ENCODE measurements at regions not wholly inside any gene's neighbourhood (a gene's known extent, or its start where the extent isn't known, plus 50 kb on each side); places are given as distances from the start of the nearest gene placed in this dataset.

- Histone ChIP-seq H3K9me3 (ENCODE audit: control insufficient read depth, low read length) (no peaks in the 10 kb centered on the region), H3K27ac (ENCODE audit: insufficient read depth, low read length, poor library complexity, severe bottlenecking) (no peak overlapping the region), H3K36me3 (ENCODE audit: control insufficient read depth, insufficient read depth, low read length) (no peaks in the 10 kb centered on the region), H3K4me3 (ENCODE audit: insufficient read depth, low read depth, low read length, poor library complexity, severe bottlenecking) (no peak overlapping the region), H3K4me1 (ENCODE audit: control insufficient read depth, insufficient read depth, low read length, poor library complexity, severe bottlenecking) (no peaks in the 10 kb centered on the region), H3K27me3 (replicated peaks; ENCODE audit: control insufficient read depth, insufficient read depth, low read length, poor library complexity, severe bottlenecking) (no peaks in the 10 kb centered on the region)
- DNase-seq = no peak
Measured at GRCh38 chr12:127205781-127206555, 1061.0 kb upstream of the TMEM132C start.

GRCh38 chr12:127209318-127209717 lies 1057.7 kb upstream of the TMEM132C start:
- H3K27ac ChIP-seq (ENCODE audit: insufficient read depth, low read length, poor library complexity, severe bottlenecking) = no peak overlapping the region
- H3K36me3 ChIP-seq (ENCODE audit: control insufficient read depth, insufficient read depth, low read length) = no peaks in the 10 kb centered on the region
- no peaks in the 10 kb centered on the region for H3K4me1 ChIP-seq (ENCODE audit: control insufficient read depth, insufficient read depth, low read length, poor library complexity, severe bottlenecking)
- no peak for DNase-seq
- no peaks in the 10 kb centered on the region for H3K27me3 ChIP-seq (replicated peaks; ENCODE audit: control insufficient read depth, insufficient read depth, low read length, poor library complexity, severe bottlenecking)
- no peaks in the 10 kb centered on the region for H3K9me3 ChIP-seq (ENCODE audit: control insufficient read depth, low read length)
- H3K4me3 ChIP-seq (ENCODE audit: insufficient read depth, low read depth, low read length, poor library complexity, severe bottlenecking) = no peak overlapping the region

GRCh38 chr12:127214186-127214585 lies 1052.8 kb upstream of the TMEM132C start:
- Histone ChIP-seq H3K4me1 (ENCODE audit: control insufficient read depth, insufficient read depth, low read length, poor library complexity, severe bottlenecking) (no peaks in the 10 kb centered on the region), H3K27me3 (replicated peaks; ENCODE audit: control insufficient read depth, insufficient read depth, low read length, poor library complexity, severe bottlenecking) (no peaks in the 10 kb centered on the region), H3K36me3 (ENCODE audit: control insufficient read depth, insufficient read depth, low read length) (no peaks in the 10 kb centered on the region), H3K9me3 (ENCODE audit: control insufficient read depth, low read length) (no peaks in the 10 kb centered on the region), H3K27ac (ENCODE audit: insufficient read depth, low read length, poor library complexity, severe bottlenecking) (no peak overlapping the region), H3K4me3 (ENCODE audit: insufficient read depth, low read depth, low read length, poor library complexity, severe bottlenecking) (no peak overlapping the region)
- DNase-seq = no peak

- no peaks in the 10 kb centered on the region for H3K4me1 ChIP-seq (ENCODE audit: control insufficient read depth, insufficient read depth, low read length, poor library complexity, severe bottlenecking)
- H3K27me3 ChIP-seq (replicated peaks; ENCODE audit: control insufficient read depth, insufficient read depth, low read length, poor library complexity, severe bottlenecking) = no peaks in the 10 kb centered on the region
- no peak overlapping the region for H3K4me3 ChIP-seq (ENCODE audit: insufficient read depth, low read depth, low read length, poor library complexity, severe bottlenecking)
- no peak for DNase-seq
- H3K36me3 ChIP-seq (ENCODE audit: control insufficient read depth, insufficient read depth, low read length) = no peaks in the 10 kb centered on the region
- no peaks in the 10 kb centered on the region for H3K9me3 ChIP-seq (ENCODE audit: control insufficient read depth, low read length)
- H3K27ac ChIP-seq (ENCODE audit: insufficient read depth, low read length, poor library complexity, severe bottlenecking) = no peak overlapping the region
Measured at GRCh38 chr12:127223011-127223410, 1044.0 kb upstream of the TMEM132C start.

GRCh38 chr12:127223731-127224130 lies 1043.2 kb upstream of the TMEM132C start:
- no peaks in the 10 kb centered on the region for H3K27me3 ChIP-seq (replicated peaks; ENCODE audit: control insufficient read depth, insufficient read depth, low read length, poor library complexity, severe bottlenecking)
- no peak overlapping the region for H3K27ac ChIP-seq (ENCODE audit: insufficient read depth, low read length, poor library complexity, severe bottlenecking)
- no peaks in the 10 kb centered on the region for H3K9me3 ChIP-seq (ENCODE audit: control insufficient read depth, low read length)
- no peaks in the 10 kb centered on the region for H3K4me1 ChIP-seq (ENCODE audit: control insufficient read depth, insufficient read depth, low read length, poor library complexity, severe bottlenecking)
- no peak for DNase-seq
- H3K4me3 ChIP-seq (ENCODE audit: insufficient read depth, low read depth, low read length, poor library complexity, severe bottlenecking) = no peak overlapping the region
- no peaks in the 10 kb centered on the region for H3K36me3 ChIP-seq (ENCODE audit: control insufficient read depth, insufficient read depth, low read length)

GRCh38 chr12:127230843-127231260 lies 1036.1 kb upstream of the TMEM132C start:
- H3K27ac ChIP-seq (ENCODE audit: insufficient read depth, low read length, poor library complexity, severe bottlenecking) = no peak overlapping the region
- no peak overlapping the region for H3K4me3 ChIP-seq (ENCODE audit: insufficient read depth, low read depth, low read length, poor library complexity, severe bottlenecking)
- H3K9me3 ChIP-seq (ENCODE audit: control insufficient read depth, low read length) = no peaks in the 10 kb centered on the region
- H3K27me3 ChIP-seq (replicated peaks; ENCODE audit: control insufficient read depth, insufficient read depth, low read length, poor library complexity, severe bottlenecking) = no peaks in the 10 kb centered on the region
- H3K4me1 ChIP-seq (ENCODE audit: control insufficient read depth, insufficient read depth, low read length, poor library complexity, severe bottlenecking) = no peaks in the 10 kb centered on the region
- no peak for DNase-seq
- no peaks in the 10 kb centered on the region for H3K36me3 ChIP-seq (ENCODE audit: control insufficient read depth, insufficient read depth, low read length)

- no peaks in the 10 kb centered on the region for H3K36me3 ChIP-seq (ENCODE audit: control insufficient read depth, insufficient read depth, low read length)
- H3K27ac ChIP-seq (ENCODE audit: insufficient read depth, low read length, poor library complexity, severe bottlenecking) = no peak overlapping the region
- no peak for DNase-seq
Measured at GRCh38 chr12:127231371-127231770, 1035.6 kb upstream of the TMEM132C start.

GRCh38 chr12:127233016-127233415 lies 1034.0 kb upstream of the TMEM132C start:
- no peak overlapping the region for H3K27ac ChIP-seq (ENCODE audit: insufficient read depth, low read length, poor library complexity, severe bottlenecking)
- no peaks in the 10 kb centered on the region for H3K4me1 ChIP-seq (ENCODE audit: control insufficient read depth, insufficient read depth, low read length, poor library complexity, severe bottlenecking)
- H3K4me3 ChIP-seq (ENCODE audit: insufficient read depth, low read depth, low read length, poor library complexity, severe bottlenecking) = no peak overlapping the region
- no peaks in the 10 kb centered on the region for H3K36me3 ChIP-seq (ENCODE audit: control insufficient read depth, insufficient read depth, low read length)
- no peak for DNase-seq
- H3K27me3 ChIP-seq (replicated peaks; ENCODE audit: control insufficient read depth, insufficient read depth, low read length, poor library complexity, severe bottlenecking) = no peaks in the 10 kb centered on the region
- H3K9me3 ChIP-seq (ENCODE audit: control insufficient read depth, low read length) = no peaks in the 10 kb centered on the region

More at GRCh38 chr12:127231371-127231770, 1035.6 kb upstream of the TMEM132C start:
- Histone ChIP-seq H3K27me3 (replicated peaks; ENCODE audit: control insufficient read depth, insufficient read depth, low read length, poor library complexity, severe bottlenecking) (no peaks in the 10 kb centered on the region), H3K4me1 (ENCODE audit: control insufficient read depth, insufficient read depth, low read length, poor library complexity, severe bottlenecking) (no peaks in the 10 kb centered on the region), H3K9me3 (ENCODE audit: control insufficient read depth, low read length) (no peaks in the 10 kb centered on the region), H3K4me3 (ENCODE audit: insufficient read depth, low read depth, low read length, poor library complexity, severe bottlenecking) (no peak overlapping the region)

GRCh38 chr12:127235761-127236160 lies 1031.2 kb upstream of the TMEM132C start:
- no peaks in the 10 kb centered on the region for H3K9me3 ChIP-seq (ENCODE audit: control insufficient read depth, low read length)

GRCh38 chr12:127236491-127236890 lies 1030.5 kb upstream of the TMEM132C start:
- Histone ChIP-seq H3K27me3 (replicated peaks; ENCODE audit: control insufficient read depth, insufficient read depth, low read length, poor library complexity, severe bottlenecking) (no peaks in the 10 kb centered on the region), H3K36me3 (ENCODE audit: control insufficient read depth, insufficient read depth, low read length) (no peaks in the 10 kb centered on the region), H3K4me1 (ENCODE audit: control insufficient read depth, insufficient read depth, low read length, poor library complexity, severe bottlenecking) (no peaks in the 10 kb centered on the region), H3K4me3 (ENCODE audit: insufficient read depth, low read depth, low read length, poor library complexity, severe bottlenecking) (no peak overlapping the region), H3K9me3 (ENCODE audit: control insufficient read depth, low read length) (no peaks in the 10 kb centered on the region), H3K27ac (ENCODE audit: insufficient read depth, low read length, poor library complexity, severe bottlenecking) (no peak overlapping the region)
- no peak for DNase-seq

More at GRCh38 chr12:127235761-127236160, 1031.2 kb upstream of the TMEM132C start:
- H3K4me3 ChIP-seq (ENCODE audit: insufficient read depth, low read depth, low read length, poor library complexity, severe bottlenecking) = no peak overlapping the region
- H3K27ac ChIP-seq (ENCODE audit: insufficient read depth, low read length, poor library complexity, severe bottlenecking) = no peak overlapping the region
- H3K27me3 ChIP-seq (replicated peaks; ENCODE audit: control insufficient read depth, insufficient read depth, low read length, poor library complexity, severe bottlenecking) = no peaks in the 10 kb centered on the region
- H3K4me1 ChIP-seq (ENCODE audit: control insufficient read depth, insufficient read depth, low read length, poor library complexity, severe bottlenecking) = no peaks in the 10 kb centered on the region
- no peaks in the 10 kb centered on the region for H3K36me3 ChIP-seq (ENCODE audit: control insufficient read depth, insufficient read depth, low read length)
- no peak for DNase-seq

All from effector memory CD4-positive, alpha-beta T cell (primary cell).